ENCODE measurements at regions not wholly inside any gene's neighbourhood (a gene's known extent, or its start where the extent isn't known, plus 50 kb on each side); places are given as distances from the start of the nearest gene placed in this dataset.

- no peak for ATAC-seq
- Histone ChIP-seq H3K27ac (no peak overlapping the region), H3K27me3 (ENCODE audit: low read depth) (no peaks in the 10 kb centered on the region), H3K4me1 (peaks cover 12% of the 10 kb centered on the region), H3K9me3 (no peaks in the 10 kb centered on the region), H3K36me3 (no peaks in the 10 kb centered on the region), H3K4me3 (no peak overlapping the region)
- no peak for TF ChIP-seq CTCF (IDR thresholded peaks at IDR 0.05)
- no peak for DNase-seq
- intact Hi-C loops (cut with DNase I), result no loop called here
Measured at GRCh38 chr1:193412748-193413147, 226.3 kb upstream of the B3GALT2 start.

- no peak overlapping the region for H3K27ac ChIP-seq
- H3K9me3 ChIP-seq, result no peaks in the 10 kb centered on the region
- H3K4me3 ChIP-seq, result no peak overlapping the region
- ATAC-seq (no peak), DNase-seq (no peak)
- no peak for TF ChIP-seq CTCF (IDR thresholded peaks at IDR 0.05)
- intact Hi-C loops (cut with DNase I), result no loop called here
- no peaks in the 10 kb centered on the region for H3K27me3 ChIP-seq (ENCODE audit: low read depth)
- H3K36me3 ChIP-seq, result no peaks in the 10 kb centered on the region
- H3K4me1 ChIP-seq, result peaks cover 12% of the 10 kb centered on the region
Measured at GRCh38 chr1:193411714-193412113, 225.3 kb upstream of the B3GALT2 start.

GRCh38 chr1:193411215-193411614 is 224.8 kb upstream of the B3GALT2 start:
- intact Hi-C loops (cut with DNase I), result no loop called here
- no peak for DNase-seq
- TF ChIP-seq CTCF (IDR thresholded peaks at IDR 0.05), result no peak
- Histone ChIP-seq H3K4me1 (peaks cover 17% of the 10 kb centered on the region), H3K27ac (no peak overlapping the region), H3K36me3 (no peaks in the 10 kb centered on the region), H3K27me3 (ENCODE audit: low read depth) (no peaks in the 10 kb centered on the region), H3K9me3 (no peaks in the 10 kb centered on the region), H3K4me3 (no peak overlapping the region)
- no peak for ATAC-seq

- intact Hi-C loops (cut with DNase I), result no loop called here
- TF ChIP-seq CTCF (IDR thresholded peaks at IDR 0.05), result no peak
- H3K36me3 ChIP-seq, result no peaks in the 10 kb centered on the region
- peak; percentile 66 for DNase-seq
- no peaks in the 10 kb centered on the region for H3K27me3 ChIP-seq (ENCODE audit: low read depth)
- H3K4me3 ChIP-seq, result peak overlapping the region; percentile 25
- H3K9me3 ChIP-seq, result no peaks in the 10 kb centered on the region
- H3K27ac ChIP-seq, result peak overlapping the region; percentile 48
- peak; percentile 65 to 75 for ATAC-seq
- H3K4me1 ChIP-seq, result peaks cover 17% of the 10 kb centered on the region
Measured at GRCh38 chr1:193408782-193409293, 222.4 kb upstream of the B3GALT2 start.

- ATAC-seq (peak; percentile 51 to 70), DNase-seq (no peak)
- Histone ChIP-seq H3K4me3 (no peak overlapping the region), H3K4me1 (peaks cover 17% of the 10 kb centered on the region), H3K27ac (no peak overlapping the region), H3K36me3 (no peaks in the 10 kb centered on the region), H3K27me3 (ENCODE audit: low read depth) (no peaks in the 10 kb centered on the region), H3K9me3 (no peaks in the 10 kb centered on the region)
- TF ChIP-seq CTCF (IDR thresholded peaks at IDR 0.05), result peak; percentile 74
- intact Hi-C loops (cut with DNase I), result no loop called here
Measured at GRCh38 chr1:193406901-193407300, 220.5 kb upstream of the B3GALT2 start.

- intact Hi-C loops (cut with DNase I), result no loop called here
- ATAC-seq, result no peak
- Histone ChIP-seq H3K9me3 (no peaks in the 10 kb centered on the region), H3K36me3 (no peaks in the 10 kb centered on the region), H3K27ac (no peak overlapping the region), H3K27me3 (ENCODE audit: low read depth) (no peaks in the 10 kb centered on the region), H3K4me1 (peaks cover 12% of the 10 kb centered on the region), H3K4me3 (no peak overlapping the region)
- TF ChIP-seq CTCF (IDR thresholded peaks at IDR 0.05), result no peak
- DNase-seq, result no peak
Measured at GRCh38 chr1:193404236-193404635, 217.8 kb upstream of the B3GALT2 start.
